Subcutaneous abdominal adipose tissue (tissue), 5 donors: ENCODE measurements at regions not wholly inside any gene's neighbourhood (a gene's known extent, or its start where the extent isn't known, plus 50 kb on each side); places are given as distances from the start of the nearest gene placed in this dataset.

Experiments
- H3K27ac ChIP-seq: one replicate; pipeline ENCODE4 v1.7.0; 2013; ENCODE audit warnings: low read depth, mild to moderate bottlenecking, inconsistent platforms, low read length, moderate library complexity
- H3K27me3 ChIP-seq, 5 donors: one replicate each; pipeline ENCODE4 v1.7.0; 2013; ENCODE audit warnings: low read length in 5 of 5, inconsistent platforms in 1 of 5; ENCODE audit not compliant: control insufficient read depth in 5 of 5, insufficient read depth in 4 of 5
- H3K36me3 ChIP-seq, 5 donors: one replicate each; pipeline ENCODE4 v1.7.0; 2013; ENCODE audit warnings: low read length in 5 of 5; ENCODE audit not compliant: control insufficient read depth in 5 of 5, insufficient read depth in 5 of 5
- H3K4me1 ChIP-seq, 5 donors: one replicate each; pipeline ENCODE4 v1.7.0; 2013; ENCODE audit warnings: low read length in 5 of 5, mild to moderate bottlenecking in 3 of 5, moderate library complexity in 1 of 5; ENCODE audit not compliant: control insufficient read depth in 5 of 5, insufficient read depth in 5 of 5
- H3K4me3 ChIP-seq, 5 donors: one replicate each; pipeline ENCODE4 v1.7.0; 2013; ENCODE audit warnings: low read length in 5 of 5, low read depth in 1 of 5
- H3K9ac ChIP-seq, 5 donors: one replicate each; pipeline ENCODE4 v1.7.0; 2013; ENCODE audit warnings: low read length in 5 of 5, mild to moderate bottlenecking in 4 of 5, moderate library complexity in 3 of 5
- H3K9me3 ChIP-seq, 5 donors: one replicate each; pipeline ENCODE4 v1.7.0; 2013; ENCODE audit warnings: low read length in 5 of 5; ENCODE audit not compliant: control insufficient read depth in 5 of 5
- donor health status: healthy.
- donor health status: healthy.
- donor health status: healthy.
- donor health status: healthy.
- donor health status: healthy.

DNA sequence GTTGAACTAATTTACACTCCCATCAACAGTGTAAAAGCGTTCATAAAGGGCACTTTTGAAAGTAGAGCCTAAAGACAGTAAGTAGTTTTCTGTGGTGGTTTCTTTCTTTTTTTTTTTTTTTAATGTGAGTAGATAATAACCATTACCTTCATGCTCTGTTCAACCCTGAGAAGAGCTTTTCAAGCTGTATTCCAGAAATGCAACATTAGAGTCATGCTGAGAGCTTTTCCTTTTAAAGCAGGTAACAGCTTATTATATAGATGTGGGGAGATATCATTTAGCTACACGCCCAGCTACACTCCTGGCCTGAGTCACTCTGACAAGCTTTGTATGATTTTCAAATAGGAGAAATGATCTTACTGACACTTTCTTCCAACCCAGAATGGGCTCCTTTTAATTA, 96.2 kb upstream of the ARHGEF26 start:
- no peaks in the 10 kb centered on the region for H3K9me3 ChIP-seq
- H3K4me3 ChIP-seq, result no peak overlapping the region
- no peaks in the 10 kb centered on the region for H3K36me3 ChIP-seq
- no peak overlapping the region for H3K9ac ChIP-seq
- no peaks in the 10 kb centered on the region for H3K27me3 ChIP-seq
- H3K4me1 ChIP-seq, result no peaks in the 10 kb centered on the region
- H3K27ac ChIP-seq, result no peak overlapping the region

DNA sequence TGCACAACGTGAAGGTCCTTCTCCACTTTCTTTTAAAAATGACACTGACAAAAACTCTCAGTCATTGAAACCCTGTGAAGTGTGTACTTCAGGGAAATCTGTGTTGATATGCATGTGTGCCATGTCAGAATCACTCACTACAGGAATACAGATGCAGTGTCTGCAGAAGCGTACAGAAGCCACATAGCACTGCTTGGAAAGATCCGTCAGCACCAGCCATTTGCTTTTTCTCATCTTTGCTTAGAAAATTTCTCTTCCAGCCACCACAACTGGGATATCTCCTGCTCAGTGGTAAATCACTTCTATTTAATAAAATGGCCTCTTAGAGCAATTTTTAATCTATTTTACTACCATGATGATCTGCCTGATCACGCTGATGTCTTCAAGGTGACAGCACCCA, 91.3 kb upstream of the ARHGEF26 start:
- Histone ChIP-seq H3K4me3 (no peak overlapping the region), H3K9ac (no peak overlapping the region), H3K9me3 (no peaks in the 10 kb centered on the region), H3K27me3 (no peaks in the 10 kb centered on the region), H3K36me3 (no peaks in the 10 kb centered on the region), H3K27ac (no peak overlapping the region), H3K4me1 (no peaks in the 10 kb centered on the region)

DNA sequence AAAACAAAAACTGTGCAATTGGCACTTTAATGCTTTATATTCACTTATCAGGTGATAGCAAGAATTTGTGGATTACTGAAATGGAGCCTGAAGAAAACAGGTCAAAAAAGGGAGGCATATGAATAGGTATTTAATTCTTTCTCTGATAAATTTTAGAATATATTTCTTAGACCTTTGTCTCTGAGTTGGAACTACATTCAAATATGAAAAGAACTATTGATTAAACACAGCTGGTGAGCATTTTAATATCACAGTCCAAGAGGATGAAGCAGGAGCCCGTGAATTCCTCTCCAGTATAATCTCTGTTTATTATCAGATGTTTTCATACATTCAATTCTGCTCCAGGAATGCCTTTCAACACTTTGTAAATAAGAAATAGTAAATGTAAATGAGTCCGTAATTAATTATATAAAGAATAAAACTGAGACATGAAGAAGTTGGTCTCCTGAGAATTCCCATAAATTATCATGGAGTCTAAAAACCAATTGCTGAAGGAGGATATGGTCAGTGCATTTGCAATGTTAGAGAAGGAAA, 86.3 kb upstream of the ARHGEF26 start:
- Histone ChIP-seq H3K36me3 (no peaks in the 10 kb centered on the region), H3K4me3 (no peak overlapping the region), H3K9me3 (no peaks in the 10 kb centered on the region), H3K27ac (no peak overlapping the region), H3K4me1 (no peaks in the 10 kb centered on the region), H3K9ac (no peak overlapping the region), H3K27me3 (no peaks in the 10 kb centered on the region)

DNA sequence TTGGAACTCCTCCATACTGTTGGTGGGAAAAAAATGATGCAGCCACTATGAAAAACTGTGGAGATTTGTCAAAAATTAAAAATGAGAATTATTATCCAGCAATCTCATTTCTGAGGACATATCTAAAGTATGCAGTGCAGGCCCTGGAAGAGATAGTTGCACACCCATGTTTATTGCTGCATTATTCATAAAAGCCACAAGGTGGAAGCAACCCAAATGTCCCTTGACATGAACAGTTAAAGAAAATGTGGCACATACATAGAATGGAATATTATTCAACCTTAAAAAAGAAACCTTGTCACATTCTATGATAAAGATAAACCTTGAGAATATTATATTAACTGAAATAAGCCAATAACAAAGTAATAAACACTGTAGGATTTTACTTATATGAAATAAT, 80.9 kb upstream of the ARHGEF26 start:
- no peak overlapping the region for H3K9ac ChIP-seq
- no peaks in the 10 kb centered on the region for H3K4me1 ChIP-seq
- H3K4me3 ChIP-seq, result no peak overlapping the region
- no peak overlapping the region for H3K27ac ChIP-seq
- no peaks in the 10 kb centered on the region for H3K9me3 ChIP-seq
- no peaks in the 10 kb centered on the region for H3K27me3 ChIP-seq
- no peaks in the 10 kb centered on the region for H3K36me3 ChIP-seq

DNA sequence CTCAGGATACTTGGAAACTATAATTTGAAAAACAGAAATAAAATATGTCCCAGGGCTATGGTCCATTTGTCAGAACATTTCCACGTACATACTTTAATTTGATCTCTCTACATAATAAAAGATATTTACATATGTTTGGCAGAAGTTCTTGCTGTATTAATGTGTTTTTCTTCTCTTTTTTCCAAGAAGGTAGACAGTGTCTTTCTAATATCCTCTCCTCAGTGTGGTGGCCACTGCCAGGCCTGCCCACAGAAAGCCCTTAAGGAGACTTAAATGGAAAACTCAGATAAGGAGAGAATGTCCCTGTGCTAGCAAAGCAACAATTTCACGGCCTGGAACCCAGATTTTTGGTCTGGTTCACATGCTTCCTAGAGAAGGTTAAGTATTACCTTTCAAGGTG, 76.5 kb upstream of the ARHGEF26 start:
- peaks cover 0 to 2% (median 0%) of the 10 kb centered on the region in 5 donors for H3K27me3 ChIP-seq
- H3K4me1 ChIP-seq, result no peaks in the 10 kb centered on the region
- no peaks in the 10 kb centered on the region for H3K9me3 ChIP-seq
- H3K27ac ChIP-seq, result no peak overlapping the region
- no peaks in the 10 kb centered on the region for H3K36me3 ChIP-seq
- no peak overlapping the region for H3K4me3 ChIP-seq
- H3K9ac ChIP-seq, result no peak overlapping the region

DNA sequence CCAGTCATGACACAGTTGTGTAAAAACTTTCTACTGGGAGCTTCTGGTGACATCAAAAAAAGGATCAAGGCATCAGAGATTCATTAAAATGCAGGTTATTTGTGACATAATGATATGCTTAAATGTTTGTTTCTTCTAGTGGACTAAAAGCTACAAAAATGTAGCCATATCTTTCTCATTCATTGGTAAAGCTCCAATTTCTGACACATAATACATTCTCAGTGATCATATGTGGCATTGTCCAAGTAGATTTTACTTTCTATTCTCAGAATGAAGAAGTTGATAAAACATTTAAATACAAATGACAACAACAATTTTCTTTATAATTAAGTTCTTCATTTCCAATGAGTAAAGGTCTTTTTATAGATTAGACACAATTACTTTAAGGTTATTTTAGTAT, 71.0 kb upstream of the ARHGEF26 start:
- H3K27ac ChIP-seq, result no peak overlapping the region
- H3K4me1 ChIP-seq, result no peaks in the 10 kb centered on the region
- peaks cover 0 to 2% (median 0%) of the 10 kb centered on the region in 5 donors for H3K27me3 ChIP-seq
- no peaks in the 10 kb centered on the region for H3K9me3 ChIP-seq
- no peaks in the 10 kb centered on the region for H3K36me3 ChIP-seq
- H3K4me3 ChIP-seq, result no peak overlapping the region
- no peak overlapping the region for H3K9ac ChIP-seq

GRCh38 chr3:154050766-154051165, 70.4 kb upstream of the ARHGEF26 start:
- Histone ChIP-seq H3K4me1 (no peaks in the 10 kb centered on the region), H3K27me3 (peaks cover 0 to 2% (median 0%) of the 10 kb centered on the region in 5 donors), H3K9me3 (no peaks in the 10 kb centered on the region), H3K9ac (no peak overlapping the region), H3K36me3 (no peaks in the 10 kb centered on the region), H3K27ac (no peak overlapping the region), H3K4me3 (no peak overlapping the region)

DNA sequence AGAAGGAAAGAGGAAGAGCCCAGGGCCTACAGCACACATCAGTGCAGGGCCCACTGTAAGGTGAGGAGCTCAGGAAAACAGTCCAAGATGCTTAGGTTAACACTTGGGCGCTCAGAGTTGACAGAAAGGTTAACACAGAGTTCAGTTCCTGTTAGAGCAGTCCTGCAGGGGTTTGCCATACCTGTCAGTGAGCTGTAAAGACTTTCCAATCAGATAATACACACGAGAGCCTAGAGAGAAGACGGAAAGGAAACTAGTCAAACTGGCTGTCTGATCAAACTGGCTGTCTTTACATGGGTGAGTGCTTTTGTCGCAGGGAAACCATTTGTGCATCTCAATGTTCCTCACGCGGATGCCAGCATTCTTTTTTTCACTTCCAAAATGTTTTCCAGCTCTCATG, 61.4 kb upstream of the ARHGEF26 start:
- H3K4me3 ChIP-seq, result no peak overlapping the region
- H3K4me1 ChIP-seq, result peaks cover 0 to 11% (median 0%) of the 10 kb centered on the region in 5 donors
- no peak overlapping the region for H3K9ac ChIP-seq
- H3K9me3 ChIP-seq, result no peaks in the 10 kb centered on the region
- H3K27ac ChIP-seq, result no peak overlapping the region
- H3K27me3 ChIP-seq, result no peaks in the 10 kb centered on the region
- no peaks in the 10 kb centered on the region for H3K36me3 ChIP-seq

- Histone ChIP-seq H3K27me3 (no peaks in the 10 kb centered on the region), H3K9ac (no peak overlapping the region), H3K36me3 (no peaks in the 10 kb centered on the region), H3K4me3 (no peak overlapping the region), H3K9me3 (no peaks in the 10 kb centered on the region), H3K4me1 (peaks cover 0 to 11% (median 0%) of the 10 kb centered on the region in 5 donors), H3K27ac (no peak overlapping the region)
These were observed 60.8 kb upstream of the ARHGEF26 start for GRCh38 chr3:154060238-154061000.

DNA sequence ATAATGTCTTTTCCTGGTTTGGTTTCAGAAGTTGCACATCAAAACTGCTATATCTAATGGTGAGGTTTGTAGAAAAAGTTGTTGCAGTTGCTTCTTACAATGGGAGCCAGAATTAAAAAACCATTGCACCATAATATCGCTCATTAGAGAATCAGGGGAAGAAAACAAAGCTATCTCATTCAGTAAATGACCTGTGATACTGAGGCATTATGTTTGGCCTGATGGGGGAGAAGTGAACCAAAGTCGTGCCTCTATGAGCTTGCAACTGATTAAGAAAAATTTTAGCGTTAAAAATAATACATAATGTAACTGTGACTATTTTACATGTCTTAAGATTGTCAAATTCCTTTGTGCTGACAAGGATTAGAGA, 60.2 kb upstream of the ARHGEF26 start:
- no peaks in the 10 kb centered on the region for H3K36me3 ChIP-seq
- H3K27ac ChIP-seq, result no peak overlapping the region
- peaks cover 0 to 11% (median 0%) of the 10 kb centered on the region in 5 donors for H3K4me1 ChIP-seq
- no peaks in the 10 kb centered on the region for H3K9me3 ChIP-seq
- no peaks in the 10 kb centered on the region for H3K27me3 ChIP-seq
- no peak overlapping the region for H3K9ac ChIP-seq
- H3K4me3 ChIP-seq, result no peak overlapping the region
